ENCODE measurements at regions not wholly inside any gene's neighbourhood (a gene's known extent, or its start where the extent isn't known, plus 50 kb on each side); places are given as distances from the start of the nearest gene placed in this dataset.

DNA sequence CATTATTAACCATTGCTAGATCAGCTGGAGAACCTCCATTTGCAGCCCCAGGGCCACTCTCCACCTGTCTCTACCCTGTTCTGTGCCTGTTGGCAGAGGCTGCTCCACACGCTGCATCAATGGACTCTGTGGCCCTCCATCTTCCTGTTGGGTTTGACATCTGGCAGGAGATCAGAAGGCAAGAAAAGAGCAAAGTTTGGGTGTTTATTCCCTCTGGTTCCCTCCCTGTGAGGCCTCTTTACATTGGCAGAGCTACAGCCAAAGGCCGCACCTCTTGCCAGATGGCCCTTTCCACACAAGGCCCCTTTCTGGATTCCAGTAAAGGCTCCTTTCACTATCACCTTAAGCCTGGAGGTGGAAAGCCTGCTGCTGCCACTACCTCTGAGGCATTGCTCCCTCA lies 110.9 kb upstream of the RND3 start:
- no peak for TF ChIP-seq CTCF (IDR thresholded peaks at IDR 0.05; ENCODE audit: low read depth, low read length)
- no peak for TF ChIP-seq POLR2A (IDR thresholded peaks at IDR 0.05; ENCODE audit: extremely low read depth, insufficient read length)
- TF ChIP-seq MYC (IDR thresholded peaks at IDR 0.05; ENCODE audit: low read depth, low read length) = no peak
- no peak for TF ChIP-seq MAX (IDR thresholded peaks at IDR 0.05; ENCODE audit: low read depth, low read length)

Measured in NB4 (cell line).